ENCODE measurements at regions not wholly inside any gene's neighbourhood (a gene's known extent, or its start where the extent isn't known, plus 50 kb on each side); places are given as distances from the start of the nearest gene placed in this dataset.

- H3K36me3 ChIP-seq (ENCODE audit: control insufficient read depth in 1 of 2, insufficient read depth in 2 of 2, low read length in 2 of 2) = no peaks in the 10 kb centered on the region
- H3K27me3 ChIP-seq (ENCODE audit: insufficient read depth, low read length) = peaks cover 27% of the 10 kb centered on the region
- ChIA-PET CTCF (no interaction called here), RAD21 (ENCODE audit: low non-redundant PET in 1 of 2, low total read pairs in 2 of 2, uncharacterized antibody in 2 of 2, unreplicated experiment in 2 of 2) (no interaction called here), POLR2A (no interaction called here)
- H3K4me1 ChIP-seq (ENCODE audit: control insufficient read depth in 1 of 2, insufficient read depth in 2 of 2, low read length in 2 of 2) = no peaks in the 10 kb centered on the region
- TF ChIP-seq EZH2phosphoT487 (IDR thresholded peaks at IDR 0.05; ENCODE audit: borderline replicate concordance) (no peak), CEBPB (IDR thresholded peaks at IDR 0.05; ENCODE audit: low read depth) (no peak), ELF1 (IDR thresholded peaks at IDR 0.05; ENCODE audit: borderline replicate concordance, low read depth) (no peak), POLR2AphosphoS5 (IDR thresholded peaks at IDR 0.05; ENCODE audit: low read depth, low read length) (no peak), YY1 (IDR thresholded peaks at IDR 0.05; ENCODE audit: extremely low read depth, insufficient replicate concordance, low read depth, low read length) (no peak), SIN3A (IDR thresholded peaks at IDR 0.05; ENCODE audit: low read depth) (no peak), FOSL1 (IDR thresholded peaks at IDR 0.05; ENCODE audit: low read depth) (no peak), RAD21 (IDR thresholded peaks at IDR 0.05; ENCODE audit: low read depth) (no peak), ZFX (IDR thresholded peaks at IDR 0.05) (no peak), CTCF (IDR thresholded peaks at IDR 0.05 in 2 of 3, conservative IDR thresholded peaks at IDR 0.05 in 1 of 3; ENCODE audit: borderline replicate concordance in 1 of 3, insufficient read depth in 1 of 3, low read depth in 2 of 3, low read length in 2 of 3) (no peak), ZNF274 (IDR thresholded peaks at IDR 0.05; ENCODE audit: low read depth, low read length) (no peak), ZBTB33 (IDR thresholded peaks at IDR 0.05; ENCODE audit: extremely low read depth, insufficient replicate concordance, low read length) (no peak), JUND (IDR thresholded peaks at IDR 0.05) (no peak), POLR2A (IDR thresholded peaks at IDR 0.05; ENCODE audit: borderline replicate concordance, extremely low read depth, insufficient read depth, insufficient read length) (no peak), EZH2 (IDR thresholded peaks at IDR 0.05) (no peak)
- no peak overlapping the region for H3K9ac ChIP-seq (ENCODE audit: low read length)
- DNase-seq (ENCODE audit: low read depth, low spot score) = no peak
- H3K4me2 ChIP-seq (ENCODE audit: low read length) = no peak overlapping the region
- no peak overlapping the region for H2AFZ ChIP-seq (ENCODE audit: low read depth, low read length, poor library complexity, severe bottlenecking)
- no peaks in the 10 kb centered on the region for H3K9me3 ChIP-seq (ENCODE audit: control insufficient read depth in 1 of 2, insufficient read depth in 1 of 2, low read depth in 1 of 2, low read length in 2 of 2)
- H4K20me1 ChIP-seq (ENCODE audit: insufficient read depth) = no peaks in the 10 kb centered on the region
- H3K9me2 ChIP-seq (ENCODE audit: insufficient read depth) = no peaks in the 10 kb centered on the region
- H3K27ac ChIP-seq (ENCODE audit: low read depth, low read length) = no peak overlapping the region
- intact Hi-C loops (cut with micrococcal nuclease) = no loop called here
- no peaks in the 10 kb centered on the region for H3K79me2 ChIP-seq (ENCODE audit: insufficient read depth, low read length)
- no peak overlapping the region for H3K4me3 ChIP-seq (replicated peaks in 1 of 2; ENCODE audit: low read depth in 1 of 2, low read length in 2 of 2)
- no peak for ATAC-seq
- BruUV-seq (replicated peaks) = no TSS peak
Measured at GRCh38 chr1:30248373-30248772, 475.0 kb downstream of the MATN1 start.

All from HCT116 (cell line).